Coronary artery (tissue), 2 donors: ENCODE measurements at regions not wholly inside any gene's neighbourhood (a gene's known extent, or its start where the extent isn't known, plus 50 kb on each side); places are given as distances from the start of the nearest gene placed in this dataset.

Source experiments
- DNase-seq: peaks from one replicate; pipeline ENCODE4 v3.0.0-alpha.2; 2017; ENCODE audit warnings: low spot score
- H3K27ac ChIP-seq, 2 donors: fragments of 200-600 bp; sonication (generic); one replicate each; pipeline ENCODE4 v1.5.1; 2016 to 2019
- H3K4me3 ChIP-seq: fragments of 200-600 bp; sonication (generic); 2 replicates; pipeline ENCODE4 v1.5.1; 2016; ENCODE audit warnings: mild to moderate bottlenecking, moderate library complexity
- TF ChIP-seq, protein P1 (sequence below): fragments of 200-600 bp; sonication (generic); IDR thresholded peaks from one replicate; pipeline ENCODE4 v1.5.1; 2019; ENCODE audit warnings: antibody characterized with exemption

DNA sequence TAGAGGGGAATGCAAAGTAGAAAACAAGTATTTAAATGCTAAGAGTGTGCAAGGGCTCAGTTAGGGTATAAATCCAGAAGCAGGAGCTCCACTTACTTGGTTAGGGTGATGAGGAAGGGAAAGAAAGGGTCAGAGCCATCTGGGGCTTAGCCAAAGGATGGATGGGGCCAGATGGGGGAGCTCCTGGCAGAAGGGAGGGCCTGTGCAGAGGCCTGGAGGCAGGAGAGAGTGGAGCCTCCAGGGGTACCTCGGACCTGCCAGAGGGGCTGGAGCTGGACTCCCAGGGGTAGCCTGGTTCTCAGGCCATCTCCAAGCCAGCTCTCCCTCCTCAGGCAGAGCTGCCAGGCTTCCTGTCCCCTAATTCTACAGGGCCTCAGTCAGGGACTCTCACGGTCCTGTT lies 506.3 kb downstream of the SHQ1 start:
- TF ChIP-seq, protein P1, sequence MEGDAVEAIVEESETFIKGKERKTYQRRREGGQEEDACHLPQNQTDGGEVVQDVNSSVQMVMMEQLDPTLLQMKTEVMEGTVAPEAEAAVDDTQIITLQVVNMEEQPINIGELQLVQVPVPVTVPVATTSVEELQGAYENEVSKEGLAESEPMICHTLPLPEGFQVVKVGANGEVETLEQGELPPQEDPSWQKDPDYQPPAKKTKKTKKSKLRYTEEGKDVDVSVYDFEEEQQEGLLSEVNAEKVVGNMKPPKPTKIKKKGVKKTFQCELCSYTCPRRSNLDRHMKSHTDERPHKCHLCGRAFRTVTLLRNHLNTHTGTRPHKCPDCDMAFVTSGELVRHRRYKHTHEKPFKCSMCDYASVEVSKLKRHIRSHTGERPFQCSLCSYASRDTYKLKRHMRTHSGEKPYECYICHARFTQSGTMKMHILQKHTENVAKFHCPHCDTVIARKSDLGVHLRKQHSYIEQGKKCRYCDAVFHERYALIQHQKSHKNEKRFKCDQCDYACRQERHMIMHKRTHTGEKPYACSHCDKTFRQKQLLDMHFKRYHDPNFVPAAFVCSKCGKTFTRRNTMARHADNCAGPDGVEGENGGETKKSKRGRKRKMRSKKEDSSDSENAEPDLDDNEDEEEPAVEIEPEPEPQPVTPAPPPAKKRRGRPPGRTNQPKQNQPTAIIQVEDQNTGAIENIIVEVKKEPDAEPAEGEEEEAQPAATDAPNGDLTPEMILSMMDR = no peak
- no peak overlapping the region for H3K4me3 ChIP-seq
- H3K27ac ChIP-seq = no peak overlapping the region
- DNase-seq = no peak

DNA sequence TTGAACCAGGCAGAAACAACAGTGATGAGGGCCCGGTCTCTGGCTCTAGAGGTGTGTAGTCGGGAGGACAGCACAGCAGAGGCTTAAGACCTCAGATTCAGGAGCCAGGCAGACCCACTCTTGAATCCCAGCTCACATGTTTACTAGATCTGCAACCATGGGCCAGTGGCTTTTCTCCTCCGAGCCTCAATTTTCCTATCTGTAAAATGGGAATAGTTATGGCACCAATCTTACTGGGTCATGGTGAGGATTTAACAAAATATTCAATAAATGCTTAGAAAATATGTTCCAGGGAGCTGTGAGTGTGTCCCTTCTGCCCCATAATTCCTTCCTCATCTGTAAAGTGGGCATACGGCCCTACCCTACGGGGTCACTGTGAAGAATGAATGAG lies 506.9 kb downstream of the SHQ1 start:
- TF ChIP-seq, protein P1 = no peak
- DNase-seq = no peak
- Histone ChIP-seq H3K27ac (no peak overlapping the region), H3K4me3 (no peak overlapping the region)

DNA sequence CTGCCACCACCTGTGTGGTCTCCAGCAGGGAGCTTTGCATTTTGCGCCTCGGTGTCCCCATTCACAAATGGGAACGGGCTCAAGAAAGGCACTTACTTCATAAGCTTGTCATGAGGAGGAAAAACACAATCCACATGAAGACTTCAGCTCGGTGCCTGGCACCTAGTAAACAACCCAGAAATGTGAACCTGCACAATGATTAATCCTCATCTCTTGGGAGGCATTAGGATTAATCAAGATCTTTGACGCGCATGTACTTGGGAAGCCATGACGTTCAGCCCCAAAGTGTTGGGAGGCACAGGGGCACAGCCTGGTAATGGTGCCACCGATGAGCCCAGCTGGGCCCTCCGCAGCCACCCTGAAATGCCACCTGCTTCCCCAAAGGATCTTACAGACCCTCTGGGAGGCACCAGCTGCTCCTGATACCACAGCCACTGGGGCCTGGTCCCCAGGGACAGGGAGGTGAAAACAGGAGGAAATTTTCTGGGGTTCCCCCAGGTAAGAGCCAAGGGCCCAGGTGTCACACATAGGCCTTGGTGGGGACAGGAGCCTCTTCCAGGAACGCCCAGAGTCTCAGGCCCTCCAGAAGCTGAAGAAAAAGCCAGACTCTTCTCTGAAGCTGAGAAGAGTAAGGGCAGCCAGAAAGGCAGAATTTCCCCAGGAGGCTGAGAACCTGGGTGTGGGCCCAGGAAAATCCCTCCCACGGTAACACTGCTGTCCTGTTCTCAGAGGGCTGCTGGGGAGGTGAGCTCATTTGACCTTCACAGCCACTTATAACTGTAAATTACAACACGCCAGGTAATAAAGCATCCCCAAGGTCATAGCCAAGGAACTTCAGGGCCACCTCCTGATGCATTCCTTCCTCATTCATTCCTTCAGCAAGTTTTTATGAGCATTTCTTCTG lies 507.5 kb downstream of the SHQ1 start:
- no peak overlapping the region for H3K4me3 ChIP-seq
- H3K27ac ChIP-seq = no peak overlapping the region
- DNase-seq = no peak
- TF ChIP-seq, protein P1 = no peak

DNA sequence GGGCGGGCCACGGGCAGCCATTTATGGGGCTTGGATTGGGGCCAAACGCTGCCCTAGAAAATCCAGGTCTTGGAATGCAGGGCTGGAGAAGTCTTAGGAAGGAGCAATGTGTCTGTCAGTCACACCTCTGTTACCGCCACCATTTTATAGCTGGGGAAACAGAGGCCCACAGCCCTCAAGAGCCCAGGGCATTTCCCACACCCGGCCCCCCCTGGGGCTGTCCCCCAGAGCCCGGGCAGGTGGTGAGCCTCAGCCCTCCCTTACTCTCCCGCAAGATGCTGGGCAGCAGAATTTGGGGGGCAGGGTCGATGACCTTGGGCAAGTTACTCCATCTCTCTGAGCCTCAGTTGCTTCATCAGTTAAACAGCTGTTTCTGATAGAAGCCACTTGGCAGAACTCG lies 508.2 kb downstream of the SHQ1 start:
- Histone ChIP-seq H3K27ac (no peak overlapping the region), H3K4me3 (no peak overlapping the region)
- TF ChIP-seq, protein P1 = no peak
- DNase-seq = no peak

DNA sequence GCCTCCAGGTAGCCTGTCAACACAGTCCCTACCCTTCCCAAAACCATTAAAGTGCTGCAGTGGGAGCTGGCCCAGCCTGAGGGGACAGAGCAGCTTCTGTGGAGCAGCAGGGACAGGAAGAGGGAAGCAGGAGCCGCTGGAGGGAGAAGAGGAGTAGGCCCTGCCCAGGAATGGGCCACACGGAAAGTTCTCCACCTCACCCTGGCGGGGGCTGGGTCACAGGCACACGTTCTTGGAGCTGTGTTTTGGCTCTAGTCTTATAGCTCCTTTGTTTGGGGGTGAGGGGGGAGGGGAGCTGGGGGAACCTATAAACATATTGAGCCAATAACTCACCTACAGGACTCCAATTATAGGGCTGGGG lies 508.6 kb downstream of the SHQ1 start:
- Histone ChIP-seq H3K27ac (peak overlapping the region in 1 of 2 donors; percentile 29), H3K4me3 (no peak overlapping the region)
- TF ChIP-seq, protein P1 = no peak
- no peak for DNase-seq

DNA sequence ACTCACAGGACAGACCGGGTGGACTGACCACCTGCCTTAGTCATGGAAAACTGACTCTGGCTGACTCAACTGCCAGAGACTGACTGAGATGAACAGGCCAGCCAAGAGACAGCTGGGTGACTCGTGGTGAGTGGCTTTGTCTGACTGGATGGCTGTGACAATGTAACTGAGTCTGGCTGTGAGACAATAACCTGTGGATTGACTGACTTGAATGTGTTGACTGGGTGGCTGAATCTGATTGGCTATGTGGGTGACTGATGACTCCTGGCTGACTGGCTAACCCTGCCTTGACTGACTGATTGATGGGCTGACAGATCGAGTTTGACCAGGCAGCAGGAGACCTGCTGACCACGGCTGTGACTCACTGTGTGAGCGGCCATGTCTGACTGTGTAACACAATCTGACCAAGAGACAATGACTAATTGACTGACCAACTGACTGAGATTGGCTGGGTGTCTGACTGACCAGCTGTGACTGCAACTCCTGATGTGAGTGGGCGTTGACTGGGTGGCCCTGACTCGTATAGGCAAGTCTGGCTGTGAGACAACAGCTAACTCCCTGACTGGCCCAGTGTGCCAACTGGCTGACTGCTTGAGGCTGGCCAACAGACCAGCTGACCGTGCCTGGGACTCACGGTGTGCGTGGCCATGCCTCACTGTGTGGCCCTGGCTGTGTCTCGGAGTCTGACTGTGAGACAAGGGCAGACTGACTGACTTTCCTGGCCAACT lies 509.1 kb downstream of the SHQ1 start:
- TF ChIP-seq, protein P1 = no peak
- peak; percentile 78 for DNase-seq
- Histone ChIP-seq H3K27ac (peak overlapping the region in 1 of 2 donors; percentile 29), H3K4me3 (no peak overlapping the region)
